Gastroesophageal sphincter (tissue), 4 donors: ENCODE measurements at regions not wholly inside any gene's neighbourhood (a gene's known extent, or its start where the extent isn't known, plus 50 kb on each side); places are given as distances from the start of the nearest gene placed in this dataset.

Experiments
- ATAC-seq: fragments of 150-250 bp; one replicate; pipeline ENCODE4 v1.9.1; 2016; ENCODE audit warnings: mild to moderate bottlenecking, moderate library complexity
- H3K27ac ChIP-seq, 4 donors: fragments of 200-600 bp; sonication (generic) in 3 of 4; 1 replicate in 3 of 4; 2 replicates in 1 of 4; pipeline ENCODE4 v1.5.1; 2016 to 2019
- H3K27me3 ChIP-seq: fragments of 200-600 bp; sonication (generic); one replicate; pipeline ENCODE4 v1.5.1; 2019
- H3K36me3 ChIP-seq, 2 donors: fragments of 200-600 bp; sonication (generic); one replicate each; pipeline ENCODE4 v1.5.1; 2019; ENCODE audit warnings: control low read depth in 1 of 2
- H3K4me1 ChIP-seq, 3 donors: fragments of 200-600 bp; sonication (generic); 1 replicate in 2 of 3; 2 replicates in 1 of 3; pipeline ENCODE4 v1.5.1; 2016 to 2019; ENCODE audit warnings: control low read depth in 2 of 3
- H3K4me3 ChIP-seq, 2 donors: fragments of 200-600 bp; sonication (generic); one replicate each; pipeline ENCODE4 v1.5.1; 2019; ENCODE audit warnings: mild to moderate bottlenecking in 1 of 2, moderate library complexity in 1 of 2
- H3K9me3 ChIP-seq, 3 donors: fragments of 200-600 bp; sonication (generic); one replicate each; pipeline ENCODE4 v1.5.1; 2017 to 2019; ENCODE audit warnings: control low read depth in 2 of 3
- CTCF ChIP-seq, 4 experiments: fragments of 200-600 bp in 2 of 4; fragments of 450-650 bp in 2 of 4; sonication (generic) in 1 of 4; IDR thresholded peaks; one replicate each; pipeline ENCODE4 v1.5.1; 2017 to 2019; ENCODE audit warnings: antibody characterized with exemption in 4 of 4, mild to moderate bottlenecking in 2 of 4, moderate library complexity in 2 of 4
- EP300 ChIP-seq: sonication (generic); formaldehyde crosslinking; IDR thresholded peaks from one replicate; pipeline ENCODE4 v1.6.1; 2017; ENCODE audit warnings: antibody characterized with exemption, mild to moderate bottlenecking
- POLR2A ChIP-seq, 2 donors: fragments of 450-650 bp; IDR thresholded peaks; one replicate each; pipeline ENCODE4 v1.6.1; 2017; ENCODE audit warnings: antibody characterized with exemption in 2 of 2, mild to moderate bottlenecking in 2 of 2, moderate library complexity in 1 of 2
- POLR2AphosphoS5 ChIP-seq: sonication (generic); formaldehyde crosslinking; IDR thresholded peaks from one replicate; pipeline ENCODE4 v1.6.1; 2017; ENCODE audit warnings: antibody characterized with exemption
- WGBS, 2 donors: methylation state at CpG; one replicate each; pipeline ENCODE4 v1.1.5; 2018; ENCODE audit warnings: low coverage in 1 of 2; 5-methylcytosine and 5-hydroxymethylcytosine counted together

- Histone ChIP-seq H3K4me1 (no peaks in the 10 kb centered on the region), H3K27ac (no peak overlapping the region), H3K9me3 (no peaks in the 10 kb centered on the region), H3K4me3 (no peak overlapping the region), H3K36me3 (no peaks in the 10 kb centered on the region), H3K27me3 (no peaks in the 10 kb centered on the region)
- no peak for ATAC-seq
- 89% methylated on average over 3 of the region's 4 CpGs for WGBS, 2 donors
- no peak for TF ChIP-seq POLR2AphosphoS5
- TF ChIP-seq POLR2A (IDR thresholded peaks at IDR 0.05), result no peak
- no peak for TF ChIP-seq CTCF (IDR thresholded peaks at IDR 0.05)
- no peak for TF ChIP-seq EP300
These were observed 367.7 kb upstream of the CDH11 start for GRCh38 chr16:65489531-65490023.

- H3K9me3 ChIP-seq, result no peaks in the 10 kb centered on the region
- no peaks in the 10 kb centered on the region for H3K36me3 ChIP-seq
- 87 to 95% methylated on average over 5 of the region's 5 CpGs for WGBS, 2 donors
- TF ChIP-seq POLR2A (IDR thresholded peaks at IDR 0.05) (no peak), EP300 (no peak)
- H3K27ac ChIP-seq, result no peak overlapping the region
- H3K4me1 ChIP-seq, result no peaks in the 10 kb centered on the region
- no peak overlapping the region for H3K4me3 ChIP-seq
- H3K27me3 ChIP-seq, result no peaks in the 10 kb centered on the region
- no peak for ATAC-seq
These were observed 365.4 kb upstream of the CDH11 start for GRCh38 chr16:65487231-65487630.

- Histone ChIP-seq H3K4me1 (no peaks in the 10 kb centered on the region), H3K27ac (no peak overlapping the region), H3K36me3 (no peaks in the 10 kb centered on the region), H3K4me3 (no peak overlapping the region), H3K9me3 (no peaks in the 10 kb centered on the region), H3K27me3 (no peaks in the 10 kb centered on the region)
- ATAC-seq, result no peak
- 100% methylated on average over 2 of the region's 4 CpGs; no CpG with 5 or more reads in 1 of the 2 donors for WGBS, 2 donors
- no peak for TF ChIP-seq POLR2A (IDR thresholded peaks at IDR 0.05)
- no peak for TF ChIP-seq POLR2AphosphoS5
- TF ChIP-seq EP300, result no peak
- no peak for TF ChIP-seq CTCF (IDR thresholded peaks at IDR 0.05)
These were observed 360.1 kb upstream of the CDH11 start for GRCh38 chr16:65481956-65482355.

- no peak overlapping the region for H3K4me3 ChIP-seq
- no peaks in the 10 kb centered on the region for H3K27me3 ChIP-seq
- no peak for ATAC-seq
- TF ChIP-seq EP300 (no peak), POLR2AphosphoS5 (no peak), POLR2A (IDR thresholded peaks at IDR 0.05) (no peak), CTCF (IDR thresholded peaks at IDR 0.05) (no peak)
- 60 to 68% methylated on average over 5 to 7 of the region's 11 CpGs for WGBS, 2 donors
- H3K27ac ChIP-seq, result no peak overlapping the region
- H3K4me1 ChIP-seq, result no peaks in the 10 kb centered on the region
- no peaks in the 10 kb centered on the region for H3K9me3 ChIP-seq
- H3K36me3 ChIP-seq, result no peaks in the 10 kb centered on the region
These were observed 358.6 kb upstream of the CDH11 start for GRCh38 chr16:65480281-65481091.

GRCh38 chr16:65476448-65476955 lies 354.6 kb upstream of the CDH11 start:
- Histone ChIP-seq H3K9me3 (no peaks in the 10 kb centered on the region), H3K36me3 (no peaks in the 10 kb centered on the region), H3K4me1 (no peaks in the 10 kb centered on the region), H3K4me3 (no peak overlapping the region), H3K27ac (no peak overlapping the region), H3K27me3 (no peaks in the 10 kb centered on the region)
- 78 to 82% methylated on average over 4 of the region's 5 CpGs for WGBS, 2 donors
- no peak for ATAC-seq
- no peak for TF ChIP-seq POLR2A (IDR thresholded peaks at IDR 0.05)
- TF ChIP-seq CTCF (IDR thresholded peaks at IDR 0.05), result no peak
- TF ChIP-seq POLR2AphosphoS5, result no peak
- no peak for TF ChIP-seq EP300
